ENCODE measurements at regions not wholly inside any gene's neighbourhood (a gene's known extent, or its start where the extent isn't known, plus 50 kb on each side); places are given as distances from the start of the nearest gene placed in this dataset.

- TF ChIP-seq POLR2AphosphoS5 (IDR thresholded peaks at IDR 0.05; ENCODE audit: borderline replicate concordance, low read depth, low read length), result no peak
- no peak for TF ChIP-seq EZH2 (IDR thresholded peaks at IDR 0.05)
- no peak for TF ChIP-seq FOXP2 (optimal IDR thresholded peaks at IDR 0.05; ENCODE audit: control extremely low read depth, extremely low read length, insufficient read depth)
Measured at GRCh38 chr10:29140151-29140550, 148.7 kb upstream of the LYZL1 start.
